GM23338 (cell line): ENCODE measurements at regions not wholly inside any gene's neighbourhood (a gene's known extent, or its start where the extent isn't known, plus 50 kb on each side); places are given as distances from the start of the nearest gene placed in this dataset.

ENCODE experiments used
- ATAC-seq: fragments of 200-7000 bp; cut with Tn5 transposase; 3 replicates; pipeline ENCODE4 v1.9.1; 2020
- DNase-seq: peaks from one replicate; pipeline ENCODE4 v3.0.0-alpha.2; 2015; ENCODE audit warnings: low spot score
- H2AFZ ChIP-seq: fragments of 200-600 bp; sonication (generic); 2 replicates; pipeline ENCODE4 v1.8.0; 2016; ENCODE audit warnings: antibody characterized with exemption, mild to moderate bottlenecking, moderate library complexity
- H3F3A ChIP-seq: fragments of 200-600 bp; sonication (generic); replicated peaks from 2 replicates; pipeline ENCODE4 v1.8.0; 2017; ENCODE audit warnings: antibody characterized with exemption, mixed run types, low read depth
- H3K27ac ChIP-seq: fragments of 200-600 bp; sonication (generic); 2 replicates; pipeline ENCODE4 v1.6.1; 2016; ENCODE audit warnings: low read depth
- H3K27me3 ChIP-seq: fragments of 200-600 bp; sonication (generic); 2 replicates; pipeline ENCODE4 v1.8.0; 2016; ENCODE audit warnings: mild to moderate bottlenecking, mixed run types, moderate library complexity; ENCODE audit not compliant: insufficient read depth
- H3K36me3 ChIP-seq: fragments of 200-600 bp; sonication (generic); 2 replicates; pipeline ENCODE4 v1.8.0; 2016; ENCODE audit warnings: mild to moderate bottlenecking; ENCODE audit not compliant: insufficient read depth
- H3K4me1 ChIP-seq: fragments of 200-600 bp; sonication (generic); 2 replicates; pipeline ENCODE4 v1.8.0; 2016; ENCODE audit warnings: mild to moderate bottlenecking, moderate library complexity; ENCODE audit not compliant: insufficient read depth
- H3K4me2 ChIP-seq: fragments of 200-600 bp; sonication (generic); 2 replicates; pipeline ENCODE4 v1.7.1; 2017; ENCODE audit warnings: mixed run types
- H3K4me3 ChIP-seq: fragments of 200-600 bp; sonication (generic); 2 replicates; pipeline ENCODE4 v1.6.1; 2016; ENCODE audit warnings: mixed run types
- H3K79me2 ChIP-seq: fragments of 200-600 bp; sonication (generic); replicated peaks from 2 replicates; pipeline ENCODE4 v1.8.0; 2017; ENCODE audit warnings: mild to moderate bottlenecking; ENCODE audit not compliant: insufficient read depth
- H3K9me2 ChIP-seq: fragments of 200-600 bp; sonication (generic); 2 replicates; pipeline ENCODE4 v1.8.0; 2017; ENCODE audit not compliant: insufficient read depth
- H4K20me1 ChIP-seq: fragments of 200-600 bp; sonication (generic); replicated peaks from 2 replicates; pipeline ENCODE4 v1.8.0; 2017; ENCODE audit warnings: mild to moderate bottlenecking; ENCODE audit not compliant: insufficient read depth
- H3K27ac Mint-ChIP-seq: 2 replicates; pipeline ENCODE4 v1.8.0; 2020; ENCODE audit warnings: inconsistent platforms, mild to moderate bottlenecking, moderate library complexity, mixed read lengths
- H3K27me3 Mint-ChIP-seq: 3 replicates; pipeline ENCODE4 v1.8.0; 2022; ENCODE audit warnings: low read depth, mild to moderate bottlenecking, moderate library complexity, mixed read lengths, inconsistent platforms; ENCODE audit not compliant: insufficient read depth, poor library complexity
- H3K36me3 Mint-ChIP-seq: 3 replicates; pipeline ENCODE4 v1.8.0; 2021; ENCODE audit warnings: low read depth, mild to moderate bottlenecking, inconsistent platforms, moderate library complexity, mixed read lengths
- H3K4me1 Mint-ChIP-seq: 3 replicates; pipeline ENCODE4 v1.8.0; 2020; ENCODE audit warnings: mild to moderate bottlenecking, inconsistent platforms, mixed read lengths
- H3K4me3 Mint-ChIP-seq: 3 replicates; pipeline ENCODE4 v1.8.0; 2021; ENCODE audit warnings: moderate library complexity, mild to moderate bottlenecking, inconsistent platforms, mixed read lengths
- H3K9me3 Mint-ChIP-seq: 3 replicates; pipeline ENCODE4 v1.8.0; 2020; ENCODE audit warnings: moderate library complexity, mild to moderate bottlenecking, inconsistent platforms, mixed read lengths
- CREB1 ChIP-seq: fragments of 250-450 bp; sonication (Bioruptor Pico); IDR thresholded peaks from 2 replicates; pipeline ENCODE4 v1.5.0; 2020; ENCODE audit warnings: low read depth, mild to moderate bottlenecking, moderate library complexity
- CTCF ChIP-seq, 2 experiments: fragments of 200-600 bp in 1 of 2; sonication (generic) in 1 of 2; conservative IDR thresholded peaks; 2 replicates each; pipeline versions ENCODE4 v1.5.1 to v1.6.1; 2016 to 2017; ENCODE audit warnings: antibody characterized with exemption in 2 of 2, low read depth in 2 of 2, mild to moderate bottlenecking in 2 of 2, moderate library complexity in 1 of 2
- ETS1 ChIP-seq: IDR thresholded peaks from 2 replicates; pipeline ENCODE4 v1.6.1; 2016; ENCODE audit warnings: antibody characterized with exemption
- EZH2 ChIP-seq: fragments of 200-600 bp; sonication (generic); IDR thresholded peaks from one replicate; pipeline ENCODE4 v1.8.0; 2017; ENCODE audit warnings: antibody characterized with exemption, mild to moderate bottlenecking, low read depth; ENCODE audit not compliant: unreplicated experiment
- EZH2phosphoT487 ChIP-seq: fragments of 200-600 bp; sonication (generic); IDR thresholded peaks from one replicate; pipeline ENCODE4 v1.8.1; 2018; ENCODE audit warnings: antibody characterized with exemption; ENCODE audit not compliant: unreplicated experiment
- JUNB ChIP-seq: IDR thresholded peaks from one replicate; pipeline ENCODE4 v1.6.1; 2016; ENCODE audit warnings: antibody characterized with exemption; ENCODE audit not compliant: unreplicated experiment
- NANOG ChIP-seq: IDR thresholded peaks from 2 replicates; pipeline ENCODE4 v1.6.1; 2016; ENCODE audit warnings: antibody characterized with exemption, borderline replicate concordance
- POLR2AphosphoS5 ChIP-seq: IDR thresholded peaks from 2 replicates; pipeline ENCODE4 v1.6.1; 2016; ENCODE audit warnings: antibody characterized with exemption, low read depth
- REST ChIP-seq: IDR thresholded peaks from one replicate; pipeline ENCODE4 v1.6.1; 2018; ENCODE audit warnings: antibody characterized with exemption; ENCODE audit not compliant: unreplicated experiment
- STAT1 ChIP-seq: IDR thresholded peaks from one replicate; pipeline ENCODE4 v1.6.1; 2016; ENCODE audit warnings: antibody characterized with exemption; ENCODE audit not compliant: unreplicated experiment
- ZNF114 ChIP-seq: fragments of 250-450 bp; sonication (Bioruptor Pico); IDR thresholded peaks from 2 replicates; pipeline ENCODE4 v1.5.0; 2020; ENCODE audit warnings: mild to moderate bottlenecking, moderate library complexity
- ZNF331 ChIP-seq: fragments of 250-450 bp; sonication (Bioruptor Pico); IDR thresholded peaks from 2 replicates; pipeline ENCODE4 v1.5.0; 2020; ENCODE audit warnings: low read depth, mild to moderate bottlenecking, moderate library complexity

DNA sequence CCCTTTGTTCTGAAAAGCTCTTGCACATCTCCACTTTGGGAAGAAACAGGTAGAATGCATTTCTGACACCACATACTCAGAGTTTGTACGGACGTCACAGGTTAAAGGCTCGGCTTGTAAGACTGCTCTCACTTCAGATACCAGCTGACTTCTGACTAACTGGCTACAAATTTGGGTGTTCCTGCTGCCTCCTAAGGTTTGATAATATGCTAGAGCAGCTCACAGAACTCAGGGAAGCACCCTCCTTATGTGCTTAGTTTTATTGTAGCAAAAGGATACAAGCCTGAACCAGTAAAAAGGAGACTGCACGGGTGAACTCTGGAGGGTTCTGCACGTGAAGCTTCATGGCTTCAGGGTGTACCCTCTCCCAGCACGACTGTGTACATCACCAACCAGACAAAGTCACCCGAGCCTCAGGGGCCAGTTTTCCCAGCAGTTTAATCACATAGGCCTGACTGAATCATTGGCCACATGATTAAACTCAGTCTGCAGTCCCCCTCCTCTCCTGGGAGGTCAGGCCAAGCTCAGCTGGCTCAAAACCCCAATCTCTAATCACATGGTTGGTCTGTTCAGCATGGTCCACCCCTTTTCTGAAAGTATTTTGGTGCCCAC lies 749.5 kb upstream of the RAB6C start:
- H3K79me2 ChIP-seq: no peaks in the 10 kb centered on the region
- no peaks in the 10 kb centered on the region for H4K20me1 ChIP-seq
- H3K27me3 ChIP-seq: no peaks in the 10 kb centered on the region
- Mint-ChIP-seq H3K4me3 (no peak overlapping the region), H3K36me3 (no peaks in the 10 kb centered on the region), H3K27ac (no peak overlapping the region), H3K9me3 (no peaks in the 10 kb centered on the region), H3K27me3 (no peaks in the 10 kb centered on the region), H3K4me1 (no peaks in the 10 kb centered on the region)
- H3K9me2 ChIP-seq: 0 out of 2 replicates have a peak, but pooled peaks cover 3% of the 10 kb centered on the region
- no peak overlapping the region for H3K4me3 ChIP-seq
- DNase-seq (no peak), ATAC-seq (no peak)
- H3F3A ChIP-seq: no peaks in the 10 kb centered on the region
- H2AFZ ChIP-seq: no peak overlapping the region
- no peaks in the 10 kb centered on the region for H3K36me3 ChIP-seq
- no peak overlapping the region for H3K27ac ChIP-seq
- no peaks in the 10 kb centered on the region for H3K4me1 ChIP-seq
- H3K4me2 ChIP-seq: no peak overlapping the region
- no peak for TF ChIP-seq STAT1
- TF ChIP-seq POLR2AphosphoS5: no peak
- no peak for TF ChIP-seq CREB1 (CRISPR knock-in tag)
- no peak for TF ChIP-seq ZNF331 (CRISPR knock-in tag)
- TF ChIP-seq JUNB: no peak
- no peak for TF ChIP-seq ETS1
- TF ChIP-seq NANOG: no peak
- no peak for TF ChIP-seq EZH2
- TF ChIP-seq EZH2phosphoT487: no peak
- TF ChIP-seq ZNF114 (CRISPR knock-in tag): no peak

- no peaks in the 10 kb centered on the region for H3F3A ChIP-seq
- Mint-ChIP-seq H3K27me3 (no peaks in the 10 kb centered on the region), H3K9me3 (no peaks in the 10 kb centered on the region), H3K27ac (no peak overlapping the region), H3K36me3 (no peaks in the 10 kb centered on the region), H3K4me1 (no peaks in the 10 kb centered on the region), H3K4me3 (no peak overlapping the region)
- H3K27ac ChIP-seq: no peak overlapping the region
- H3K79me2 ChIP-seq: no peaks in the 10 kb centered on the region
- no peaks in the 10 kb centered on the region for H3K27me3 ChIP-seq
- no peak overlapping the region for H2AFZ ChIP-seq
- no peak overlapping the region for H3K4me2 ChIP-seq
- H3K4me3 ChIP-seq: no peak overlapping the region
- no peaks in the 10 kb centered on the region for H3K4me1 ChIP-seq
- ATAC-seq: no peak
- 0 out of 2 replicates have a peak, but pooled peaks cover 3% of the 10 kb centered on the region for H3K9me2 ChIP-seq
- DNase-seq: no peak
- H4K20me1 ChIP-seq: no peaks in the 10 kb centered on the region
- H3K36me3 ChIP-seq: no peaks in the 10 kb centered on the region
- TF ChIP-seq REST: no peak
- TF ChIP-seq EZH2: no peak
- no peak for TF ChIP-seq EZH2phosphoT487
- no peak for TF ChIP-seq CTCF (conservative IDR thresholded peaks at IDR 0.05; ENCODE audit: low read depth in 2 of 2)
These were observed 747.5 kb upstream of the RAB6C start for GRCh38 chr2:129231924-129232323.
